ENCODE measurements at regions not wholly inside any gene's neighbourhood (a gene's known extent, or its start where the extent isn't known, plus 50 kb on each side); places are given as distances from the start of the nearest gene placed in this dataset.

- Histone ChIP-seq H3K9ac (ENCODE audit: low read length) (no peak overlapping the region), H3K9me2 (ENCODE audit: insufficient read depth, low read length) (no peaks in the 10 kb centered on the region), H3K27me3 (ENCODE audit: insufficient read depth, low read depth, low read length) (no peaks in the 10 kb centered on the region), H4K20me1 (ENCODE audit: insufficient read depth) (no peaks in the 10 kb centered on the region), H3K4me3 (ENCODE audit: low read length) (no peak overlapping the region), H3F3A (ENCODE audit: insufficient read depth, low read length, poor library complexity, severe bottlenecking) (no peaks in the 10 kb centered on the region), H2AFZ (ENCODE audit: low read depth, low read length) (no peak overlapping the region), H3K9me3 (ENCODE audit: low read length) (no peaks in the 10 kb centered on the region), H3K79me2 (replicated peaks; ENCODE audit: insufficient read depth, low read length) (no peaks in the 10 kb centered on the region), H3K27ac (ENCODE audit: low read length) (no peak overlapping the region), H3K4me2 (ENCODE audit: low read length) (no peak overlapping the region), H3K36me3 (ENCODE audit: insufficient read depth, low read length) (no peaks in the 10 kb centered on the region)
- TF ChIP-seq EP300 (conservative IDR thresholded peaks at IDR 0.05; ENCODE audit: poor library complexity, severe bottlenecking) (no peak), TAF1 (IDR thresholded peaks at IDR 0.05; ENCODE audit: low read depth) (no peak), EZH2 (IDR thresholded peaks at IDR 0.05; ENCODE audit: borderline replicate concordance, insufficient read depth, low read length, poor library complexity, severe bottlenecking) (no peak), RAD21 (conservative IDR thresholded peaks at IDR 0.05) (no peak), SMC3 (conservative IDR thresholded peaks at IDR 0.05; ENCODE audit: poor library complexity) (no peak), CTCF (IDR thresholded peaks at IDR 0.05; ENCODE audit: poor library complexity, severe bottlenecking) (no peak), REST (IDR thresholded peaks at IDR 0.05; ENCODE audit: borderline replicate concordance) (no peak), MXI1 (conservative IDR thresholded peaks at IDR 0.05; ENCODE audit: poor library complexity, severe bottlenecking) (no peak), POLR2AphosphoS5 (IDR thresholded peaks at IDR 0.05) (no peak)
Observed at GRCh38 chr9:106575823-106576222, 287.1 kb upstream of the ZNF462 start.

- Histone ChIP-seq H4K20me1 (ENCODE audit: insufficient read depth) (no peaks in the 10 kb centered on the region), H3K9ac (ENCODE audit: low read length) (no peak overlapping the region), H3K27ac (ENCODE audit: low read length) (no peak overlapping the region), H3K9me2 (ENCODE audit: insufficient read depth, low read length) (no peaks in the 10 kb centered on the region), H3F3A (ENCODE audit: insufficient read depth, low read length, poor library complexity, severe bottlenecking) (no peaks in the 10 kb centered on the region), H2AFZ (ENCODE audit: low read depth, low read length) (no peak overlapping the region), H3K4me3 (ENCODE audit: low read length) (no peak overlapping the region), H3K9me3 (ENCODE audit: low read length) (no peaks in the 10 kb centered on the region), H3K4me2 (ENCODE audit: low read length) (no peak overlapping the region), H3K27me3 (ENCODE audit: insufficient read depth, low read depth, low read length) (no peaks in the 10 kb centered on the region), H3K79me2 (replicated peaks; ENCODE audit: insufficient read depth, low read length) (no peaks in the 10 kb centered on the region), H3K36me3 (ENCODE audit: insufficient read depth, low read length) (no peaks in the 10 kb centered on the region)
- no peak for TF ChIP-seq REST (IDR thresholded peaks at IDR 0.05; ENCODE audit: borderline replicate concordance)
Observed at GRCh38 chr9:106576232-106576760, 286.7 kb upstream of the ZNF462 start.

Measured in neural cell (in vitro differentiated cells).